Heart right ventricle (tissue), 16 donors: ENCODE measurements at regions not wholly inside any gene's neighbourhood (a gene's known extent, or its start where the extent isn't known, plus 50 kb on each side); places are given as distances from the start of the nearest gene placed in this dataset.

Experiments used
- ATAC-seq, 8 donors: fragments of 200-7000 bp; cut with Tn5 transposase; one replicate each; pipeline ENCODE4 v1.9.1; 2020; ENCODE audit warnings: mild to moderate bottlenecking in 8 of 8, moderate library complexity in 8 of 8, moderate number of reproducible peaks in 1 of 8
- DNase-seq, 2 donors: peaks; one replicate each; pipeline ENCODE4 v3.0.0-alpha.2; 2020
- H3K27ac ChIP-seq, 10 donors: fragments of 200-600 bp; sonication (generic) in 2 of 10; one replicate each; pipeline versions ENCODE4 v1.5.0 to v1.8.0; 2020 to 2022; ENCODE audit warnings: mild to moderate bottlenecking in 3 of 10
- H3K27me3 ChIP-seq, 7 donors: fragments of 200-600 bp; one replicate each; pipeline ENCODE4 v1.8.0; 2021 to 2022; ENCODE audit warnings: mild to moderate bottlenecking in 2 of 7
- H3K36me3 ChIP-seq, 9 donors: fragments of 200-600 bp; sonication (generic) in 1 of 9; one replicate each; pipeline versions ENCODE4 v1.5.0 to v1.8.0; 2020 to 2022; ENCODE audit warnings: mild to moderate bottlenecking in 2 of 9
- H3K4me1 ChIP-seq, 9 donors: fragments of 200-600 bp; sonication (generic) in 1 of 9; one replicate each; pipeline versions ENCODE4 v1.5.0 to v1.8.0; 2020 to 2022; ENCODE audit warnings: mild to moderate bottlenecking in 4 of 9
- H3K4me3 ChIP-seq, 10 donors: fragments of 200-600 bp; sonication (generic) in 2 of 10; one replicate each; pipeline versions ENCODE4 v1.5.0 to v1.8.0; 2020 to 2022; ENCODE audit warnings: mild to moderate bottlenecking in 7 of 10, moderate library complexity in 2 of 10
- H3K9me3 ChIP-seq, 11 donors: fragments of 200-600 bp in 10 of 11; sonication (generic) in 2 of 11; one replicate each; pipeline versions ENCODE4 v1.5.0 to v1.8.0; 2013 to 2022; ENCODE audit warnings: mild to moderate bottlenecking in 2 of 11, control low read depth in 1 of 11, moderate library complexity in 1 of 11
- CTCF ChIP-seq, 9 donors: fragments of 200-600 bp; sonication (generic) in 2 of 9; IDR thresholded peaks; one replicate each; pipeline versions ENCODE4 v1.5.0 to v1.8.0; 2021 to 2022; ENCODE audit warnings: antibody characterized with exemption in 9 of 9, mild to moderate bottlenecking in 5 of 9, moderate library complexity in 1 of 9
- WGBS, 2 donors: extraction: QIAGEN DNeasy Blood & Tissue Kit; methylation state at CpG; one replicate each; pipeline ENCODE4 v1.1.7; 2013; ENCODE audit warnings: inconsistent platforms in 1 of 2; 5-methylcytosine and 5-hydroxymethylcytosine counted together
- intact Hi-C, 10 donors: fragments of 100-400 bp; cut with DNase I; formaldehyde crosslinking; loops; one replicate each; pipeline versions ENCODE4 v1.11.1 to v1.14.2; 2022
- donor health status: Arrhythmogenic right ventricular cardiomyopathy.
- donor health status: ischemic (EF 13 %, LVEDD 7.1; RV severe dilation, severe dysfunction).
- donor health status: healthy with polysubstance abuse.
- donor health status: DM: no; HTN: yes; CAD: no.
- donor health status: DM: no; HTN: no; CAD: no.
- donor health status: ischemic (EF 25% LVEDD 6.9; RV normal size, moderate dysfunction).
- donor health status: ischemic (EF 25% LVEDD 5.7; RV mildly dilated, moderate dysfunction).
- donor health status: healthy.
- donor health status: DM: yes; HTN: yes; CAD: no.
- donor health status: Ischemic cardiomyopathy.
- donor health status: ischemic (EF 35%, LVEDD 5.7; RV mildly dilated, moderate dysfunction).
- donor health status: nonischemic (EF 11% LVEDD 7.7; RV severe dilation, severe dysfunction).
- donor health status: DM: yes; HTN: yes; CAD: no.
- donor health status: PGD.
- donor health status: ischemic (EF 29% LVEDD 5.4; RV normal size, mild dysfunction).
- donor health status: nonischemic (EF 23%, LVEDD 6.1; RV moderate dilation, normal function).

- intact Hi-C loops: no loop called here
- no peak for ATAC-seq
- DNase-seq: no peak
- H3K9me3 ChIP-seq: no peaks in the 10 kb centered on the region
- H3K36me3 ChIP-seq: no peaks in the 10 kb centered on the region
- no peak overlapping the region for H3K4me3 ChIP-seq
- no peak overlapping the region for H3K27ac ChIP-seq
- 55 to 59% methylated on average over 2 of the region's 2 CpGs for WGBS, 2 donors
- H3K27me3 ChIP-seq: no peaks in the 10 kb centered on the region
- H3K4me1 ChIP-seq: peaks cover 0 to 5% (median 0%) of the 10 kb centered on the region in 9 donors
- no peak for TF ChIP-seq CTCF (IDR thresholded peaks at IDR 0.05)
These were observed 135.4 kb upstream of the DUSP10 start for GRCh38 chr1:221877311-221877710.

- Histone ChIP-seq H3K27me3 (no peaks in the 10 kb centered on the region), H3K36me3 (no peaks in the 10 kb centered on the region), H3K9me3 (no peaks in the 10 kb centered on the region), H3K4me3 (no peak overlapping the region), H3K27ac (no peak overlapping the region), H3K4me1 (no peaks in the 10 kb centered on the region)
- ATAC-seq (no peak), DNase-seq (no peak)
- TF ChIP-seq CTCF (IDR thresholded peaks at IDR 0.05): no peak
- intact Hi-C loops: no loop called here
- WGBS, 2 donors: 75 to 78% methylated on average over 4 of the region's 4 CpGs
These were observed 133.1 kb upstream of the DUSP10 start for GRCh38 chr1:221875004-221875330.

GRCh38 chr1:221874285-221875003, 132.6 kb upstream of the DUSP10 start:
- intact Hi-C loops: no loop called here

GRCh38 chr1:221873673-221874072, 131.8 kb upstream of the DUSP10 start:
- intact Hi-C loops: no loop called here
- H3K27me3 ChIP-seq: no peaks in the 10 kb centered on the region
- DNase-seq (no peak), ATAC-seq (no peak)
- H3K9me3 ChIP-seq: no peaks in the 10 kb centered on the region
- no peaks in the 10 kb centered on the region for H3K4me1 ChIP-seq
- H3K27ac ChIP-seq: no peak overlapping the region
- no peak for TF ChIP-seq CTCF (IDR thresholded peaks at IDR 0.05)
- WGBS, 2 donors: 84 to 95% methylated on average over 2 of the region's 2 CpGs
- H3K4me3 ChIP-seq: no peak overlapping the region
- H3K36me3 ChIP-seq: no peaks in the 10 kb centered on the region

More at GRCh38 chr1:221874285-221875003, 132.6 kb upstream of the DUSP10 start:
- ATAC-seq: no peak
- H3K36me3 ChIP-seq: no peaks in the 10 kb centered on the region
- no peaks in the 10 kb centered on the region for H3K9me3 ChIP-seq
- no peak for DNase-seq
- H3K4me3 ChIP-seq: no peak overlapping the region
- 97 to 98% methylated on average over 3 of the region's 3 CpGs for WGBS, 2 donors
- H3K27ac ChIP-seq: no peak overlapping the region
- H3K4me1 ChIP-seq: no peaks in the 10 kb centered on the region
- no peak for TF ChIP-seq CTCF (IDR thresholded peaks at IDR 0.05)
- H3K27me3 ChIP-seq: no peaks in the 10 kb centered on the region
